NB4 (cell line): ENCODE measurements at regions not wholly inside any gene's neighbourhood (a gene's known extent, or its start where the extent isn't known, plus 50 kb on each side); places are given as distances from the start of the nearest gene placed in this dataset.

Source experiments
- DNase-seq: peaks from one replicate; pipeline ENCODE4 v3.0.0; 2010; ENCODE audit warnings: low read depth
- H3K4me3 ChIP-seq: one replicate; pipeline ENCODE4 v1.5.1; 2011; ENCODE audit warnings: mild to moderate bottlenecking, low read depth, low read length, moderate library complexity
- MYC ChIP-seq: IDR thresholded peaks from 2 replicates; pipeline ENCODE4 v1.6.1; 2011; ENCODE audit warnings: low read depth, low read length
- POLR2A ChIP-seq: IDR thresholded peaks from 2 replicates; pipeline ENCODE4 v1.6.1; 2011; ENCODE audit warnings: mild to moderate bottlenecking; ENCODE audit not compliant: insufficient read length; ENCODE audit errors: extremely low read depth
- TF ChIP-seq, protein P1 (sequence below): IDR thresholded peaks from 2 replicates; pipeline ENCODE4 v1.6.1; 2011; ENCODE audit warnings: low read depth, low read length
- TF ChIP-seq, protein P2 (sequence below): IDR thresholded peaks from one replicate; pipeline ENCODE4 v1.5.1; 2012; ENCODE audit warnings: low read depth, low read length

GRCh38 chr2:195592105-195592504, 64.9 kb upstream of the SLC39A10 start:
- DNase-seq = no peak
- H3K4me3 ChIP-seq = no peak overlapping the region
- TF ChIP-seq, protein P1, sequence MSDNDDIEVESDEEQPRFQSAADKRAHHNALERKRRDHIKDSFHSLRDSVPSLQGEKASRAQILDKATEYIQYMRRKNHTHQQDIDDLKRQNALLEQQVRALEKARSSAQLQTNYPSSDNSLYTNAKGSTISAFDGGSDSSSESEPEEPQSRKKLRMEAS = no peak
- TF ChIP-seq, protein P2, sequence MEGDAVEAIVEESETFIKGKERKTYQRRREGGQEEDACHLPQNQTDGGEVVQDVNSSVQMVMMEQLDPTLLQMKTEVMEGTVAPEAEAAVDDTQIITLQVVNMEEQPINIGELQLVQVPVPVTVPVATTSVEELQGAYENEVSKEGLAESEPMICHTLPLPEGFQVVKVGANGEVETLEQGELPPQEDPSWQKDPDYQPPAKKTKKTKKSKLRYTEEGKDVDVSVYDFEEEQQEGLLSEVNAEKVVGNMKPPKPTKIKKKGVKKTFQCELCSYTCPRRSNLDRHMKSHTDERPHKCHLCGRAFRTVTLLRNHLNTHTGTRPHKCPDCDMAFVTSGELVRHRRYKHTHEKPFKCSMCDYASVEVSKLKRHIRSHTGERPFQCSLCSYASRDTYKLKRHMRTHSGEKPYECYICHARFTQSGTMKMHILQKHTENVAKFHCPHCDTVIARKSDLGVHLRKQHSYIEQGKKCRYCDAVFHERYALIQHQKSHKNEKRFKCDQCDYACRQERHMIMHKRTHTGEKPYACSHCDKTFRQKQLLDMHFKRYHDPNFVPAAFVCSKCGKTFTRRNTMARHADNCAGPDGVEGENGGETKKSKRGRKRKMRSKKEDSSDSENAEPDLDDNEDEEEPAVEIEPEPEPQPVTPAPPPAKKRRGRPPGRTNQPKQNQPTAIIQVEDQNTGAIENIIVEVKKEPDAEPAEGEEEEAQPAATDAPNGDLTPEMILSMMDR = no peak
- TF ChIP-seq MYC = no peak
- no peak for TF ChIP-seq POLR2A

- no peak overlapping the region for H3K4me3 ChIP-seq
- no peak for DNase-seq
- no peak for TF ChIP-seq MYC
- no peak for TF ChIP-seq POLR2A
- TF ChIP-seq, protein P2 = no peak
- TF ChIP-seq, protein P1 = no peak
Measured at GRCh38 chr2:195590861-195591205, 66.2 kb upstream of the SLC39A10 start.

DNA sequence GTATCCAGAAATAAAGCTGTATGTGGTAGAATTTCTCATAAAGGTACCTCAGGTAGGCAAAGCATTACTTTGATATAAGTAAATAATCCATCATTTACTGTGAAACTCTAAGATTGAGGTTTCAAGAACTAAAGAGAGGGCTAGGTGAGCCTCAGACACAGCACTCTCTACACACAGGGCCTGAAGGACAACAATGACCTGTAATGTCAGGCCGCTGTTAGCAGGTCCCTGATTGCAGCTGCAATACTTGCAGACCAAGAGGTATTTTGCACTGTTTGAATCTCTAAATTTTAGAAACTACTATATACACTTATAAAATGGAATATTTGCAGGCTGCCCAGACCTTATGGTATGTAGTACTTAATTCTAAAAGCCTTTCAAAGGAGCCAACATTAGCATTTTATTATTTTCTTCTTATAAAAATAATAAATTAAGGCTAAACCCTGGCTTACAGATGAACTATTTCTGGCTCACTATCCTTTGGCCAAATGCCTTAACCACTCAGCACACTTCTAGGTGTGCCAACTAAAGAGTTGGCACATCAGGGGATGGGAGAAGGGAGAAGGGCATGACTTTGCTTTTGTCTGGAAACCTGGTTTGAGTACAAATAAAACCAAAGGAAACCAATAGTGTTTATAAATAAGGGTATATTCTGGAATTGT, 66.7 kb upstream of the SLC39A10 start:
- TF ChIP-seq POLR2A (no peak), MYC (no peak)
- TF ChIP-seq, protein P1 = no peak
- TF ChIP-seq, protein P2 = no peak
- H3K4me3 ChIP-seq = no peak overlapping the region
- no peak for DNase-seq

GRCh38 chr2:195587966-195588365, 69.1 kb upstream of the SLC39A10 start:
- no peak for DNase-seq
- TF ChIP-seq, protein P1 = no peak
- TF ChIP-seq MYC (no peak), POLR2A (no peak)
- TF ChIP-seq, protein P2 = no peak
- no peak overlapping the region for H3K4me3 ChIP-seq

- no peak for DNase-seq
- H3K4me3 ChIP-seq = no peak overlapping the region
- no peak for TF ChIP-seq POLR2A
- TF ChIP-seq MYC = no peak
Measured at GRCh38 chr2:195586062-195586714, 70.8 kb upstream of the SLC39A10 start.

DNA sequence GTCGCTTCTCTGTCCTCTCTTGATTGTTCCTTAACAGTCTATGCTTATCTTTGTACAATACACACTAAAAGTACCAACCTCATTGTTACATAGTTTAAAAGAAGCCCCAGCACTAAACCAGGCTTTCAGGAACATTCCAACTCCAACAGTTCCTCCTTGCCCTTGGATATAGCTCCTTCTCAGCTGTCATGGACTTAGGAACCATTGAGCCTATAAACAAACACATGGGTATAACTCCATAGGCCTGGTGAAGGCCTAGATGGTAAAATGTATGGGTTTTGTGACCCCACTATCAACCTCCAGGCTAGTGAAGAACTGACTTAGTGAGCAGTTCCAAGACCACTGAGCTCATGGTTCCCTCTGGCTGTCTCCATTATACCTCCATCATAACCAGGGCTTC, 74.8 kb upstream of the SLC39A10 start:
- TF ChIP-seq MYC = no peak
- TF ChIP-seq, protein P1 = no peak
- TF ChIP-seq, protein P2 = no peak
- no peak for TF ChIP-seq POLR2A
- no peak for DNase-seq
- no peak overlapping the region for H3K4me3 ChIP-seq
